Activated T-helper 9 cell treated with anti-CD3 and anti-CD28 coated beads, Interleukin-2, amount 50 U/mL, for 16 hours (primary cell): ENCODE measurements at regions not wholly inside any gene's neighbourhood (a gene's known extent, or its start where the extent isn't known, plus 50 kb on each side); places are given as distances from the start of the nearest gene placed in this dataset.

ENCODE experiments used
- DNase-seq: peaks from one replicate; pipeline ENCODE4 v3.0.0-alpha.2; 2020; ENCODE audit warnings: low read depth

- no peak for DNase-seq
These were observed 114.1 kb upstream of the PKDCC start for GRCh38 chr2:41933585-41934320.

GRCh38 chr2:41934329-41934958 is 113.4 kb upstream of the PKDCC start:
- no peak for DNase-seq

- DNase-seq = no peak
These were observed 112.8 kb upstream of the PKDCC start for GRCh38 chr2:41935002-41935401.

DNA sequence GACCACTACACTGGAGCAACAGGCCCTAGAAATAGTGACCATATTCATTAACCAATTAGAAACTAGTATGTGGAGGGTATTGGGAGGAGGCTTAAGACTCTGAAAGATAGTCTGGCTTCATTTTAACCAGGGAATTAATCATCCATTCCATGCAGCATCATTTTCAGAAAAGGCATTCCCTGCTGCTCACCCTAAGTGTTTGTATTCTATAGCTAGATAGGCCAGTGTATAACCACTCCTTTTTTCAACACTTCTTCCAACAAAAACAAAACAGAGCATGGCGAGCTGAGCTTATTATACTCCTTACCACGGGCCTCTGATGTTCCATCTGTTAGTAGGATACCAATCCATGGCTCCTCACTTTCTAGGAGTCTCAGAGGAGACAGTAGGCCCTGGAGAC is 112.0 kb upstream of the PKDCC start:
- no peak for DNase-seq

- DNase-seq = no peak
These were observed 110.9 kb upstream of the PKDCC start for GRCh38 chr2:41936771-41937463.

DNA sequence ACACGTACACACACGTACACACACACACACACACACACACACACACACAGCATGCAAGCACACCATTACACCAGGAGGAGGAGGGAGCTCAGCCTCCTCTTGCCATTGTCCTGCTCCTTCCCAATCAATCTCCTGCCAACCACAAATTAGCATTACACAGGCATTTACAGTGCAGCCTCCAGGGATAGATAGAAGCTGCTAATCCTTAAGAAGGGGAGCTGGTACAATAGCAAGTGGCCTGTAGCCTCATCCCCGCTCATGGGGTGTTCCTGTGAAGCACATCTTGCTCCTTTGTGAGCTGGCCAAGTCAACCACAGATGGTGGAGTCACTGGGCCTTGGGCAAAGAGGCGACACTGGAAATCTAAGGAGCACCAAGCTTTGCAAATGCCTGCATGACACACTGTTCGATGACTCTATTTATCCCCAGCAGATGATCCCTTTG is 110.3 kb upstream of the PKDCC start:
- no peak for DNase-seq

DNA sequence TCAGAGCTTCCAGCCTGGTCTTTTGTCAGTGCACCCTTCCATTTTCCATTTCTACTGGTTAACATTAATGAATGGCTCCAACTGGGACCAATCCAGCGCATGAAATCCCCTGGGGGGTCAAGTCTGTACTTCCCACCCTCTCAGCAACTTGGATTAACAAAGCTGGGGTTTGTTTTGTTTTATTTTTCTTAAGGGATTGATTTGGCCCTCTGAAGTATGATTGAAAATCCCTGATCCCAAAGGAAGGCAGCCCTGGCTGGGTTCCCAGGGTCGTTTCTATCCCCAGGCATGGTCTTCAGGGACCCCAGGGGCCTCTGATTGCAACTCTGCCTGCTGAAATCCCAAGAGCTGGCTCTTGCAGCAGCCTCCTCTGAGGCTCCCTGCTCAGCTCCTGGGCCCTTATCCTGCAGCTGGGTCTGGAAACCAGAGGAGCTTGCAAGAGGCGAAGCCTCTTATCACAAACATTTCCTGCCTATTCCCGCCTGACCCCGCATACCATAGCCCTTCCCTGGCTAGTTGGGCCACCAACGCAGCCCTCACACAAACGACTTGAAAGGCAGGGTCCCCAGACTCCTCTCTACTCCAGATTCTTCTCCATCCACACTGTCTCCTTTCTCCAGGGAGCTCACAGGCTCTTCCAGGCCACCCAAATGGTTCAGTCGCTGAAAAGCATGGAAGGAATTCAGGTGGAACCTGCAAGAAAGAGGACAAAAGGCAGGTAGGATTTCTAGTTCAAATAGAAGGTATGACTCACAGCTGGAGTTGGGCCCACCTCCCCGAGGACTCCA is 109.7 kb upstream of the PKDCC start:
- no peak for DNase-seq

GRCh38 chr2:41940060-41940744 is 107.6 kb upstream of the PKDCC start:
- no peak for DNase-seq

DNA sequence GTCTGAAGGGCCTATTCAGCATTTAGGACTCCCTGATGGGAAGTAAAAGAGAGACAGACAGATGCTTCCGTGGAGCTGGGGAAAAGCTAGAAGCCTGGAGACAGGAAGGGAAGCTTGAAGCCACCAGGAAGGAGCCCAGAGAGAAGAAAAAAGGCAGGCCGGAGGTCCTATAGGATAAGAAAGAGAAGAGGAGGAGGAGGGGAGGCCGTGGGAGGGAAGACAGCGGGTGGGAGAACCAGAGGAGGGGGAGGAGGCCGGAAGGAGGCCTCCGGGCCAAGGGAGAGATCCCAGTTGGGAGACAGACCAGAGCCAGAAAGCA is 107.1 kb upstream of the PKDCC start:
- no peak for DNase-seq

GRCh38 chr2:41941831-41942230 is 106.0 kb upstream of the PKDCC start:
- no peak for DNase-seq

DNA sequence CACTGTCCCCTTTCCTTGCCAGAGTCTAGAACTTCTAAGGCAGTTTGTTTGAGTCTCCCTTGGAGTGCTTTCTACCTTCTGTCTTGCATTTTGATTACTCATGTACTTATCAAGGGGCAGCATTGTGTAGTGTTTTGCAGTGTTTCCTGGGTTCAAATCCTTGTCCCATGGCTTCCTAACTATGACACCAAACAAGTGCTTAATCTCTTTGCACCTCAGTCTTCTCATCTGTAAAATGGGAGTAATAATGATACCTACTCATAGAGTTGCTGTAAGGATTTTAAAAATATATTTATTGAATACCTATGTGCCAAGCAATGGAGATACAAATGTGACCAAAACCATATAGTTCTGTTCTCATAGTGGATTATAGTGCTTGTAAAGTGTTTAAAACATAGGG is 105.5 kb upstream of the PKDCC start:
- no peak for DNase-seq

- DNase-seq = no peak
These were observed 104.7 kb upstream of the PKDCC start for GRCh38 chr2:41943159-41943558.

DNA sequence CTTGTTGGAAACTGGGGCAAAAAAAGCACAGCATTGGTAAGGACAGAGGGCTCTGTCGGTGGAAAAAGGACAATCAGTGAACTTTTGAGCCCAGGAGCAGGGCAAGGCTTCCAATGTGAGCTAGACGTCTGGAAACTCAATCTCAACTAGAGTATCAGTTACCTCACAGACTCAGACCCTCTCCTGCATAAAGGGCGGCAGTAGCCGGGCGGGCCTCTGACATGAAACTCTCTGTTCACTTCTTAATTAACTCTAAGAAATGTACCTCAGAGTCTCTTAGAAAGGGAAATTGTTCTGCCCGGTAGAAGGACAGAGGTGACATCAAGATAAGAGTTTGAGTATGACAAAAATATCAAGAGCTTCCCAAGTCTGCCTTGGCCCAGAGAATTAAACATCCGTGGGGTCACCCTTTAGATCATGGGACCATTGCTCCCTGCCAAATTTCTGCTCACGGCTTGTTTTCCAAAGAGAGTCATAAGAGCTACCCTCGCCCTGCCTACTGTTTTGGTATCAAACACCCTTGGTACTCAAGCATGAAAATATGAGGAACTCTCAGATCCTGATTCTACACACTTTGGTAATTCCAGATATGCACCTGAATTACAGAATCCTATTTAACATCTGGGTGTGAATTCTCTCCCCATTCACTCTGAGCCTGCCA is 103.5 kb upstream of the PKDCC start:
- no peak for DNase-seq

DNA sequence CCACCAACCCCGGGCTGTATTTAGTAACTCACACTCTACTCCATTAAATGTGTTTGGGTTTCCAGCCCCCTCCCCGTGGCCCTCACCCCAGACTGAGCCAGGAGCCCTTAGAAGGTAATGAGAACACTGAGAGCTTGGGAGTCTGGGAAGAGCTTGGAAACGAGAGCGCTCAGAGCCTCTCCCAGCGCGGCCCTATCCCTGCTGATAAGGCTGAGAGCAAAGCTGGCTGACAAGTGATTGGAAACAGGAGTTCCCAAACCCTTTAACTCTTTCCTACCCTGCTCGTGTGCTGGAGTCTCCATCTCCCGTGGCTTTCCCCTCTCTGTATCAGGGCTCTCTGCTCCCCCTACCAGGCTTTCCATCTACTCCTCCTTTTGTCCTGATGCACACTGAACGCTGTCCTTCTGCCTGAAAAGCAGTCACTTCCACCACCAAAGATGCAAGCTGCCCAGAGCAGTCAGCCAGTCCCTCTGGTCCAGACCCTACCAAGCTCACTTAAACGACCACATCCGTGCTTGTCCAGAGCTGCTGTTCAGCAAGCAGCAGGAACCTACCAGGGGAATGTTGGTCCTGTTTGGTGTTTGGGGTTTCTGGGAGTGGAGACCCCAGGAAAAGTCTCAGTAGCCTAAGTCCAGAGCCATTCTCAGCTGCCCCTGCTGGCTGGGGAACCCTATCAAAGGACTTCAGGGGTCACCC is 100.0 kb upstream of the PKDCC start:
- no peak for DNase-seq

DNA sequence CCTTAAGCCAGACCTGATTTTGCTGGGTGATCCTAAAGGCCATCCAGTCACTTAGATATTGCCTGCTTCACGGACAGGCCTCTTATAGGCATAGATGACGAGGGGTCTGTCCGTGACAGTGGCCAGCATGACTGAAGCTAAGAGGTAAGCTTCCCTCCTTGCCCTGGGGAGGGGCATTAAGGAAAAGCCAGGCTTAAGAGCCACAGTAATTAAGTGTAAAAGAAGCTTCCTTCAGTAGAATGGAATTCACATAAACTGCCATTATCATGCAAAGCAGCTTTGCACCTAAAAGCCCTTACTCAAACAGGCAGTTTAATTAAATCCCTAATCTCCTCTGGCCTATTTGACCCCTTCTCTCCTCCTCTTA is 99.4 kb upstream of the PKDCC start:
- DNase-seq = no peak

DNA sequence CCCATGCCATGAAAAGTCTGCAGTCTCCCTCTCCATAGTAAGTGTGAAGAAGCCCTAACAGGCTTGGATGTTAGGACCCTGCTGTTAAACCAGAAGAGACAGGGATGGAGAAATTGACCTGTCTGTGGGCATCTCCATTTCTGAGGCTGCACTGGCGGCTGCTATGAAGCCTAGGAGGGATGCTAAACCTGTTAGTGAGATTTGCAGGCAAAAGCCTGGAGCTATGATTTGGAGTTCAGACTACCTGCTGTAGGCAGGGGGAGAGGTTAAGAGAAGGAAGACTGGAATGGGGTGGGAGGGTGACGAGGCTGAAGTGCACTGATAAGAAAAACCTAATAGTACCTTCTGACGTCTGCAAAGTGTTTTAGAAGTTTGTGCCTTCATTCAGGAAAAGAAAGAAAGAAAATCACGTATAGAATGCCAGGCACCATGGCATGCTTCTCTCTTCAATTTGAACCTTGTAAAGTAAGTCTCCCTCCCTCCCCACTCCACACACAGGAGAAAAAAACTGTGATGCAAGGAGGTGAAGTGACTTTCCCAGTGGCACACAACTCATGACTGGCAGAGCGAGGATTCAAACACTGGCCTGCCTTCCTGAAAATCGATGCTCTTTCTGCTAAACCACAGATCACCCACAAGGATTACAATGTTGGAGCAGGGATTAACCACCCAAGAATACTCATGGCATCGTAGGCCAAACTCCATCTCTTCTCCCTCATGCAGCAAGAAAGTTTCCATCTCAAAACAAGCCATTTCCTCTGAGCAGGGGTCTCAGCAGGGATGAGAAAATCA is 98.5 kb upstream of the PKDCC start:
- no peak for DNase-seq

- DNase-seq = no peak
These were observed 97.7 kb upstream of the PKDCC start for GRCh38 chr2:41949883-41950665.

- DNase-seq = no peak
These were observed 97.2 kb upstream of the PKDCC start for GRCh38 chr2:41950666-41950960.
